ENCODE measurements at regions not wholly inside any gene's neighbourhood (a gene's known extent, or its start where the extent isn't known, plus 50 kb on each side); places are given as distances from the start of the nearest gene placed in this dataset.

- TF ChIP-seq CTCF (IDR thresholded peaks at IDR 0.05) (no peak), EZH2 (IDR thresholded peaks at IDR 0.05; ENCODE audit: borderline replicate concordance, insufficient read depth, low read depth, low read length, poor library complexity, severe bottlenecking) (no peak)
These were observed 163.3 kb downstream of the PTCHD1 start for GRCh38 chrX:23497919-23498318.
